ENCODE measurements at regions not wholly inside any gene's neighbourhood (a gene's known extent, or its start where the extent isn't known, plus 50 kb on each side); places are given as distances from the start of the nearest gene placed in this dataset.

GRCh38 chr20:11271920-11272594 lies 598.3 kb upstream of the JAG1 start:
- ChIA-PET POLR2A (interaction anchor here (1.0 kb wide), 2 partner anchors 8 to 601 kb away, joined by 3 to 4 read pairs; no protein-coding TSS in a partner anchor), CTCF (interaction anchor here (0.6 to 2.3 kb wide), 9 partner anchors 10 to 1655 kb away, joined by 3 to 16 read pairs (median 3); no protein-coding TSS in a partner anchor), RAD21 (ENCODE audit: unreplicated experiment) (interaction anchor here (0.6 to 2.7 kb wide), 4 partner anchors 271 to 974 kb away, joined by 3 to 11 read pairs (median 3); no protein-coding TSS in a partner anchor), SMC1A (ENCODE audit: uncharacterized antibody, unreplicated experiment) (interaction anchor here (0.7 to 3.0 kb wide), 10 partner anchors 11 to 796 kb away, joined by 3 to 11 read pairs (median 4); no protein-coding TSS in a partner anchor)
- peaks cover 9% of the 10 kb centered on the region for H3K4me1 ChIP-seq (ENCODE audit: control insufficient read depth, insufficient read depth, low read length)
- H3K9ac ChIP-seq (ENCODE audit: control insufficient read depth, insufficient read depth, low read length) = no peak overlapping the region
- in situ Hi-C loops (cut with MboI) (loop anchor here (5.0 kb wide), 2 partner anchors 600 to 720 kb away; partner anchors contain the start of gene JAG1), intact Hi-C loops (cut with micrococcal nuclease; ENCODE audit: unreplicated experiment) (loop anchor here (10.0 kb wide), 1 partner anchor 407 kb away; no protein-coding TSS in a partner anchor)
- 59% methylated on average over 18 of the region's 18 CpGs for WGBS (ENCODE audit: insufficient coverage, insufficient replicate concordance, low lambda C conversion rate, missing lambda C conversion rate)
- no peaks in the 10 kb centered on the region for H3K27me3 ChIP-seq (replicated peaks in 1 of 2; ENCODE audit: control insufficient read depth in 2 of 2, insufficient read depth in 2 of 2, low read length in 1 of 2)
- no peak for FAIRE-seq
- TF ChIP-seq EGR1 (IDR thresholded peaks at IDR 0.05; ENCODE audit: borderline replicate concordance in 1 of 2, low read depth in 2 of 2, low read length in 2 of 2) = no peak
- TF ChIP-seq RAD21 (IDR thresholded peaks at IDR 0.05; ENCODE audit: insufficient read depth, low read depth, low read length) = no peak
- no peak overlapping the region for H3K4me3 ChIP-seq
- no TSS peak for BruUV-seq (replicated peaks)
- no peaks in the 10 kb centered on the region for H3K79me2 ChIP-seq (ENCODE audit: control insufficient read depth, insufficient read depth, low read length)
- H3K4me2 ChIP-seq (ENCODE audit: control insufficient read depth, insufficient read depth) = no peak overlapping the region
- no peaks in the 10 kb centered on the region for H3K36me3 ChIP-seq (ENCODE audit: control insufficient read depth in 2 of 2, insufficient read depth in 2 of 2, low read length in 1 of 2)
- H3K9me3 ChIP-seq (replicated peaks; ENCODE audit: control insufficient read depth, insufficient read depth, low read length) = no peaks in the 10 kb centered on the region
- H4K20me1 ChIP-seq (ENCODE audit: control insufficient read depth, insufficient read depth) = no peaks in the 10 kb centered on the region
- ATAC-seq = no peak
- H3K27ac ChIP-seq (ENCODE audit: control insufficient read depth, insufficient read depth) = no peak overlapping the region
- H2AFZ ChIP-seq (ENCODE audit: control insufficient read depth, low read depth, low read length) = no peak overlapping the region
- DNase-seq (ENCODE audit: low read depth, low spot score) = no peak

- CTCF ChIA-PET = interaction anchor here (0.8 to 2.7 kb wide), 14 partner anchors 13 to 1296 kb away, joined by 3 to 18 read pairs (median 4); no protein-coding TSS in a partner anchor
- WGBS (ENCODE audit: insufficient coverage, insufficient replicate concordance, low lambda C conversion rate, missing lambda C conversion rate) = 23% methylated on average over 6 of the region's 6 CpGs
- no peaks in the 10 kb centered on the region for H3K79me2 ChIP-seq (ENCODE audit: control insufficient read depth, insufficient read depth, low read length)
- RAD21 ChIA-PET (ENCODE audit: unreplicated experiment) = interaction anchor here (0.8 to 1.2 kb wide), 6 partner anchors 68 to 721 kb away, joined by 3 to 9 read pairs (median 4); no protein-coding TSS in a partner anchor
- peak; percentile 94 for ATAC-seq
- no TSS peak for BruUV-seq (replicated peaks)
- POLR2A ChIA-PET = interaction anchor here (0.6 kb wide), 1 partner anchor 62 kb away, joined by 3 read pairs; no protein-coding TSS in a partner anchor
- no peaks in the 10 kb centered on the region; the same call in 1 of the 2 replicates for H3K4me1 ChIP-seq (ENCODE audit: control insufficient read depth, insufficient read depth, low read length)
- H3K27me3 ChIP-seq (replicated peaks in 1 of 2; ENCODE audit: control insufficient read depth in 2 of 2, insufficient read depth in 2 of 2, low read length in 1 of 2) = no peaks in the 10 kb centered on the region
- H3K4me2 ChIP-seq (ENCODE audit: control insufficient read depth, insufficient read depth) = no peak overlapping the region
- intact Hi-C loops (cut with micrococcal nuclease; ENCODE audit: unreplicated experiment) = loop anchor here (1.0 to 10.0 kb wide), 4 partner anchors 270 to 721 kb away; no protein-coding TSS in a partner anchor
- H4K20me1 ChIP-seq (ENCODE audit: control insufficient read depth, insufficient read depth) = no peaks in the 10 kb centered on the region
- no peak overlapping the region for H2AFZ ChIP-seq (ENCODE audit: control insufficient read depth, low read depth, low read length)
- no peak overlapping the region for H3K9ac ChIP-seq (ENCODE audit: control insufficient read depth, insufficient read depth, low read length)
- H3K9me3 ChIP-seq (replicated peaks; ENCODE audit: control insufficient read depth, insufficient read depth, low read length) = no peaks in the 10 kb centered on the region; the same call in 2 of the 3 replicates
- H3K27ac ChIP-seq (ENCODE audit: control insufficient read depth, insufficient read depth) = no peak overlapping the region
- FAIRE-seq = peak; percentile 96
- H3K36me3 ChIP-seq (ENCODE audit: control insufficient read depth in 2 of 2, insufficient read depth in 2 of 2, low read length in 1 of 2) = no peaks in the 10 kb centered on the region
- in situ Hi-C loops (cut with MboI) = loop anchor here (5.0 kb wide), 2 partner anchors 602 to 722 kb away; partner anchors contain the start of gene JAG1
- SMC1A ChIA-PET (ENCODE audit: uncharacterized antibody, unreplicated experiment) = interaction anchor here (0.7 to 3.0 kb wide), 12 partner anchors 13 to 958 kb away, joined by 3 to 11 read pairs (median 4); no protein-coding TSS in a partner anchor
- H3K4me3 ChIP-seq = no peak overlapping the region
- DNase-seq (ENCODE audit: low read depth, low spot score) = no peak
- peak; percentile 25 for TF ChIP-seq SKIL (IDR thresholded peaks at IDR 0.05; ENCODE audit: low read depth, poor library complexity, severe bottlenecking)
- TF ChIP-seq RAD21 (IDR thresholded peaks at IDR 0.05; ENCODE audit: insufficient read depth, low read depth, low read length) = peak; percentile 94
- 0 out of 2 replicates have a peak, but pooled peaks have one; percentile 31 for TF ChIP-seq SMARCA5 (IDR thresholded peaks at IDR 0.05)
- no peak for TF ChIP-seq MYC (IDR thresholded peaks at IDR 0.05; ENCODE audit: insufficient read depth, insufficient read length, insufficient replicate concordance, low read length, severe bottlenecking)
- TF ChIP-seq POU2F2 (IDR thresholded peaks at IDR 0.05; ENCODE audit: borderline replicate concordance, low read depth, low read length) = peak; percentile 17; the same call in 1 of the 3 replicates
Measured at GRCh38 chr20:11274141-11274594, 600.4 kb upstream of the JAG1 start.

Measured in GM12878 (cell line).